ENCODE measurements at regions not wholly inside any gene's neighbourhood (a gene's known extent, or its start where the extent isn't known, plus 50 kb on each side); places are given as distances from the start of the nearest gene placed in this dataset.

- H3K27me3 Mint-ChIP-seq (ENCODE audit: low read depth): no peaks in the 10 kb centered on the region
- H3T11ph ChIP-seq (ENCODE audit: low read length): no peak overlapping the region
- H3K4me3 Mint-ChIP-seq: no peak overlapping the region
- no peak for TF ChIP-seq CTCF (conservative IDR thresholded peaks at IDR 0.05)
- H3K79me1 ChIP-seq (ENCODE audit: insufficient read depth, low read depth, low read length, poor library complexity, severe bottlenecking): no peaks in the 10 kb centered on the region
- no peak overlapping the region for H2AFZ ChIP-seq (ENCODE audit: low read length)
- no peak overlapping the region for H3K9ac ChIP-seq (ENCODE audit: extremely low read depth, insufficient read length, low read length)
- no peak overlapping the region for H2BK5ac ChIP-seq (ENCODE audit: insufficient read length, low read length)
- H2BK15ac ChIP-seq (ENCODE audit: low read depth, low read length): no peak overlapping the region
- H3K36me3 Mint-ChIP-seq (ENCODE audit: insufficient read depth in 1 of 3, low read depth in 3 of 3): no peaks in the 10 kb centered on the region
- H3K4ac ChIP-seq (ENCODE audit: low read depth, low read length): no peak overlapping the region
- no peak overlapping the region for H2AK5ac ChIP-seq (ENCODE audit: insufficient read length, low read length)
- H4K5ac ChIP-seq (ENCODE audit: insufficient read length, low read depth, low read length): no peak overlapping the region
- H3K23me2 ChIP-seq (ENCODE audit: insufficient read length, low read depth, low read length, poor library complexity, severe bottlenecking): no peaks in the 10 kb centered on the region
- no peaks in the 10 kb centered on the region for H3K79me2 ChIP-seq (ENCODE audit: insufficient read depth, low read length)
- no peaks in the 10 kb centered on the region for H3K4me1 Mint-ChIP-seq
- H4K8ac ChIP-seq (replicated peaks; ENCODE audit: insufficient read length, low read depth, low read length): no peak overlapping the region
- H3K27ac Mint-ChIP-seq: no peak overlapping the region
- WGBS (ENCODE audit: extremely low coverage, insufficient read length, low lambda C conversion rate): no CpG with 5 or more reads among the region's 6 CpGs
- H3K56ac ChIP-seq (ENCODE audit: insufficient read length, low read depth, low read length): no peak overlapping the region
- H3K9me3 Mint-ChIP-seq: no peaks in the 10 kb centered on the region; a peak in 1 of 5 replicates
- H3K14ac ChIP-seq (ENCODE audit: insufficient read depth, low read length): no peak overlapping the region
- no peak overlapping the region for H2BK120ac ChIP-seq (ENCODE audit: low read depth, low read length, poor library complexity, severe bottlenecking)
- no peak overlapping the region for H2BK20ac ChIP-seq (ENCODE audit: low read depth, low read length, poor library complexity, severe bottlenecking)
- DNase-seq: no peak
- H3K27ac ChIP-seq (ENCODE audit: insufficient read length, low read depth, low read length): no peak overlapping the region
- no peak overlapping the region for H3K18ac ChIP-seq (ENCODE audit: insufficient read length, low read depth, low read length)
- no peak overlapping the region for H3K23ac ChIP-seq (ENCODE audit: insufficient read length, low read depth, low read length)
- H3K4me1 ChIP-seq (ENCODE audit: insufficient read depth, low read length): no peaks in the 10 kb centered on the region
- no peak overlapping the region for H4K91ac ChIP-seq (ENCODE audit: insufficient read length, low read depth, low read length)
- no peak overlapping the region for H2BK12ac ChIP-seq (ENCODE audit: insufficient read length, low read depth, low read length)
- H4K20me1 ChIP-seq (ENCODE audit: control insufficient read depth, insufficient read depth, insufficient read length): no peaks in the 10 kb centered on the region
- H3K27me3 ChIP-seq (ENCODE audit: insufficient read depth, low read length): no peaks in the 10 kb centered on the region
- no peaks in the 10 kb centered on the region for H3K9me3 ChIP-seq (ENCODE audit: control insufficient read depth, low read depth, low read length)
- H3K4me2 ChIP-seq (ENCODE audit: insufficient read depth, insufficient read length, low read length): no peak overlapping the region
Observed at GRCh38 chr12:77377622-77378021, 312.3 kb upstream of the E2F7 start.
